ENCODE measurements at regions not wholly inside any gene's neighbourhood (a gene's known extent, or its start where the extent isn't known, plus 50 kb on each side); places are given as distances from the start of the nearest gene placed in this dataset.
"Not testable (repeated sequence)": the region's sequence is repeated elsewhere in the genome, so short reads cannot be mapped to it uniquely, and the experiment has no call there.

DNA sequence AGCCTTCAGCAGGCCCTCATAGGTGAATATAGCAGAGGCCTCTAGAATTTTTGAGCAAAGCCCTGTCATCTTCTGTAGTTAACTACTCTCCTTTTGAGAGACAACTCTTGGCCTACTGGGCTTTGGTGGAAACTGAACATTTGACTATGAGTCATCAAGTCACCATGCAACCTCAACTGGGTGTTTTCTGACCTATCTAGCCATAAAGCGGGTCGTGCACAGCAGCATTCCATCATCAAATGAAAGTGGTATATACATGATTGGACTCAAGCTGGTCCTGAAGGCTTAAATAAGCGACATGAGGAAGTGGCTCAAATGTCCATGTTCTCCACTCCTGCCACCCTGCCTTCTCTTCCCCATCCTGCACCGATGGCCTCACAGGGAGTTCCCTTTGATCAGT lies 1115.5 kb downstream of the TAF11L14 start:
- no peak for DNase-seq

DNA sequence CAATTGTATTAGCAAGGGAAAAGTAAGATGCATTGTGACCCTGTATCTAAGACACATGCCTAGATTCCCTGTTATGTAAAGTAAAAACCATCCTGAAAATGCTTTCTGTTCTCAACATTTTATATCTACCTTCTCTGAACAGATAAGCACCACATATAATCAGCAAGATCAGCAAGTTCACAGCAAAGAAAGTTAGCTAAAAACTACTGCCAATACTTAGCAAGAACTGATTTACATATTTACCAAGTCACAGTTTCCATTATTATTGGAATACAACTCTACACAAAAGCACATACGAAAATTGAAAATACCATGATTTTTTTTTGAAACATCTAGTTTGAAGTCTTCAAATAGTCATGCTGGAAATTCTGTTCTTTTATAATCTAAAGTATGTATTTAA lies 1118.1 kb downstream of the TAF11L14 start:
- DNase-seq, result no peak

DNA sequence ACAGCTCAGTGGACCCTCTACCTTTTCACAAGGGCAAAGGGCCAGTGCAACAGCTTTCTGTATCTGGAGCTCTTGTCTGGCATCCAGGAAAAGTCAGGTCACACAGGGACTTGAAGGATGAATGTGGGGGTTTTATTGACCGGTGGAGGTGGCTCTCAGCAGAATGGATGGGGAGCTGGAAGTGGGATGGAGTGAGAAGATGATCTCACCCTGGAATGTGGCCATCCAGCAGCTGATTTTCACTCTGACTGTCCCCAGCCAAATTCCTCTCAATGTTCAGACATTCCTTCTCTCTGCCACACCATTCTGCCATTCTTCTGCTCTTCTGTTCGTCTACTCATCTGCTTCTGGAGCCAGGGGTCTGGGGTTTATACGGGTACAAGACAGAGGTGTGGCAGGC lies 1119.9 kb downstream of the TAF11L14 start:
- no peak for DNase-seq

- DNase-seq, result no peak
These were observed 1127.5 kb downstream of the TAF11L14 start for GRCh38 chr5:18761801-18762200.

DNA sequence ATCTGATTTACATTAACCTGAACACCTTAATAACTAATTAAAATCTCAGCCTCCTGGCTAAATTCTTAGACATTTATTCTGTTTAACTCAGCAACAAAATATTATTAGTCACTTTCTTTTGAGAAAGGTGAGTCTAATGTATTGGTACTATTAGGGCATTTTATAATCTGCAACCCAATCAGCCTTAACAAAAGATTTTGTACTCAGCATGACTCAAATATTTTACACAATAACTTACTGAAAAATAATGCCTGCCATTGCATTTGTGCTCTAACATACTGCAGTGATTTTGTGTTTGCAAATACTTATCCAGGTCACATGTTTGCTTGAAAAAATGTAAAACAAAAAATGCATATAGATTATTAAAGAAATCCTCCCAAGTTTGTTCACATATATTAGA lies 1129.9 kb downstream of the TAF11L14 start:
- DNase-seq, result no peak

GRCh38 chr5:18765304-18765703 lies 1131.0 kb downstream of the TAF11L14 start:
- DNase-seq, result no peak

- DNase-seq, result no peak
These were observed 1136.9 kb downstream of the TAF11L14 start for GRCh38 chr5:18771097-18771610.

DNA sequence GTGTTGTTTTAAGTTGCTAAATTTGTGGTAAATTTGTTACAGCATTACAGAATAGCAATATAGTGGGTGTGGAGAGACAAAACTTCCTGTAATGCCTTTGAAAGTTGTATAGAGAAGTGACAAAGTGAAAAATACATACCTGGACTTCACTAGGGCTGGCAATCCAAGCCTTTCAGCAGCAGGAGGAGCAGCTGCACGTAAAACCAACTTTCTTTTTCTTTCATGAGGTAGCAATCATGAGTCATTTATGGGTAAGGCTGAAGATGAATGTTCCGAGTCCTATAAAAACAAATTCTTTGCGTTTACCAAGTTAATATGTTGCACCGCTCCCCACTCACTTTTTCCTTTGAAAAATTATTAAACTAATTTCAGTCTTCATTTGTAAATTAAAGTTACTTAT lies 1138.2 kb downstream of the TAF11L14 start:
- DNase-seq, result no peak

GRCh38 chr5:18778225-18778624 lies 1144.0 kb downstream of the TAF11L14 start:
- no peak for DNase-seq

DNA sequence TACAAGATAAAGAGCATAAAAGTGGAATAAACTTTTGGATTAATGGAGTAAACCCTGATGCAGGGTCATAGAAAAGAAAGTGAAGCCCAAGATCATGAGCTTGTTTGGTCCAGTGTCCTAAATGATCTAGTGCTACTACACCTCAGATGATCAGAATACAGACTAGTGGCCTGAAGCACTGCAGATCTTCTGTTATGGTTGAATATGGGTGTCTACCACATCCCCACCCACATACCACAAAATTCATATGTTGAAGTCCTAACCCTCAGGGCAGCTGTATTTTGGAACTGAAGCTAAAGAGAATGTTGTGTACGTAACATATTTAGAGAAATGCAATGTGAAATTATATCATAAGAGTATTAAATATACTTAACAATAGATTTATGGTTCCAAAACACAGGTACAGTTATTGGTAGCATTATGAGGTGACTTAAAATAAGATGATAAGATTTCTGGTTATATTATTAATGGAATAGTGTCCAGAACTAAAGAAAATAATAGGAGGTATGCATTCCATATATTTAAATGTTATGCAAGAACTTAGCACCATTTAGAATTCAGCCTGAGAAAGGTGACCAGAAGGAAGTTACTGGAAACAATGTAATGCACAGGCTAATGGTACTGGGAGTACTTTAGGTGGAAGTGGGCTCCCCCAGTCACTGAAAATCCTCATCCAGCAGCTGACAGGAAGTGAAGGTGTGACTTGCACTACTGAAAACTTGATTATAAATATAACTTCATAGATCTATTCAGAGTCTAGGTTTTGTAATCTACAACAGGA lies 1155.1 kb downstream of the TAF11L14 start:
- DNase-seq, result no peak

GRCh38 chr5:18792145-18792544 lies 1157.9 kb downstream of the TAF11L14 start:
- DNase-seq, result peak; percentile 80

- no peak for DNase-seq
These were observed 1163.0 kb downstream of the TAF11L14 start for GRCh38 chr5:18797222-18797621.

GRCh38 chr5:18798058-18798457 lies 1163.8 kb downstream of the TAF11L14 start:
- DNase-seq, result no peak

- no peak for DNase-seq
These were observed 1165.3 kb downstream of the TAF11L14 start for GRCh38 chr5:18799482-18800128.

GRCh38 chr5:18800293-18801025 lies 1166.2 kb downstream of the TAF11L14 start:
- no peak for DNase-seq

GRCh38 chr5:18801413-18801812 lies 1167.2 kb downstream of the TAF11L14 start:
- DNase-seq, result not testable (repeated sequence)

GRCh38 chr5:18802336-18802735 lies 1168.1 kb downstream of the TAF11L14 start:
- DNase-seq, result no peak

- no peak for DNase-seq
These were observed 1171.1 kb downstream of the TAF11L14 start for GRCh38 chr5:18805376-18805775.

GRCh38 chr5:18807256-18808149 lies 1173.2 kb downstream of the TAF11L14 start:
- no peak for DNase-seq

DNA sequence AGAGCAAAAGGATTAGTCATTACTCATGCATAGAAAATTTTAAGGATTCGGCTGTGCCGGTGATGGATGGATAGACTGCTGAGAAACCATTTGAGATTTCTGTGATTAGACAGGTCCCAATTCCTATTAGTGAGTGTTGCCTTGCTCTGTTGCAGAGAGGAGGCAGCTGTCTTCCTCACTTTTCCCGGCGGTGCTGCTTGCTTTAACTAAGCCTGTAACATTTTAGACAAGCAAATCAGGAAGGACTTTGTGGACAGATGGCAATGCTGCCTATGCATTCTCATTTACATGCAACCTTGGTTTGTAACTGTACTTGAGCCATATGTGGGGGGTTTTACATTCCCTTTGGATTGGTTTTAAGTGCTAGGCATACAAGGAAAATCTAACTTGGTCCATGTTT lies 1176.3 kb downstream of the CDH18 start:
- no peak for DNase-seq

DNA sequence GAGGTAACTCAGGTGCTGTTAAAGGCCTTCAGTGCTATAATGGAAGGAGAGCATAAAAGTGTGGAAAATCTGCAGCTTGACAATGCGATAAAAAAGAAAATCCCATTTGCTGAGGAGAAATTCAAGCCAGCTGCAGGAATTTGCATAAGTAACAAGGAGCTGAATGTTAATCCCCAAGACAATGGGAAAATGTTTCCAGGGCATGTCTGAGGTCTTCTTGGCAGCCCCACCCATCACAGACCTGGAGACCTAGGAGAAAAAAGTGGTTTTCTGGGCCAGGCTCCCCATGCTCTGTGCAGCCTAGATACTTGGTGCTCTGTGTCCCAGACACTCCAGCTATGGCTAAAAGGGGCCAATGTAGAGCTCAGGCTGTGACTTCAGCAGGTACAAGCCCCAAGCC lies 1159.6 kb downstream of the CDH18 start:
- no peak for DNase-seq

GRCh38 chr5:18829539-18829938 lies 1158.5 kb downstream of the CDH18 start:
- DNase-seq, result no peak

GRCh38 chr5:18850216-18850615 lies 1137.8 kb downstream of the CDH18 start:
- DNase-seq, result no peak

Data from DMS153 (cell line).